NB4 (cell line): ENCODE measurements at regions not wholly inside any gene's neighbourhood (a gene's known extent, or its start where the extent isn't known, plus 50 kb on each side); places are given as distances from the start of the nearest gene placed in this dataset.
"Not testable (repeated sequence)": the region's sequence is repeated elsewhere in the genome, so short reads cannot be mapped to it uniquely, and the experiment has no call there.

Source experiments
- MYC ChIP-seq: IDR thresholded peaks from 2 replicates; pipeline ENCODE4 v1.6.1; 2011; ENCODE audit warnings: low read depth, low read length
- POLR2A ChIP-seq: IDR thresholded peaks from 2 replicates; pipeline ENCODE4 v1.6.1; 2011; ENCODE audit warnings: mild to moderate bottlenecking; ENCODE audit not compliant: insufficient read length; ENCODE audit errors: extremely low read depth
- TF ChIP-seq, protein P1 (sequence below): IDR thresholded peaks from one replicate; pipeline ENCODE4 v1.5.1; 2012; ENCODE audit warnings: low read depth, low read length
- TF ChIP-seq, protein P2 (sequence below): IDR thresholded peaks from 2 replicates; pipeline ENCODE4 v1.6.1; 2011; ENCODE audit warnings: low read depth, low read length

DNA sequence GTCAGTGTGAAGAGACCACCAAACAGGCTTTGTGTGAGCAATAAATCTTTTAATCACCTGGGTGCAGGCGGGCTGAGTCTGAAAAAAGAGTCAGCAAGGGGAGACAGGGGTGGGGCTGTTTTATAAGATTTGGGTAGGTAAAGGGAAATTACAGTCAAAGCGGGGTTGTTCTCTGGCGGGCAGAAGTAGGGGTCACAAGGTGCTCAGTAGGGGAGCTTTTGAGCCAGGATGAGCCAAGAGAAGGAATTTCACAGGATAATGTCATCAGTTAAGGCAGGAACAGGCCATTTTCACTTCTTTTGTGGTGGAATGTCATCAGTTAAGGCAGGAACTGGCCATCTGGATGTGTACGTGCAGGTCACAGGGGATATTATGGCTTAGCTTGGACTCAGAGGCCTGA is 372.6 kb upstream of the MEX3C start:
- TF ChIP-seq POLR2A, MYC: not testable (repeated sequence)
- TF ChIP-seq, protein P1, sequence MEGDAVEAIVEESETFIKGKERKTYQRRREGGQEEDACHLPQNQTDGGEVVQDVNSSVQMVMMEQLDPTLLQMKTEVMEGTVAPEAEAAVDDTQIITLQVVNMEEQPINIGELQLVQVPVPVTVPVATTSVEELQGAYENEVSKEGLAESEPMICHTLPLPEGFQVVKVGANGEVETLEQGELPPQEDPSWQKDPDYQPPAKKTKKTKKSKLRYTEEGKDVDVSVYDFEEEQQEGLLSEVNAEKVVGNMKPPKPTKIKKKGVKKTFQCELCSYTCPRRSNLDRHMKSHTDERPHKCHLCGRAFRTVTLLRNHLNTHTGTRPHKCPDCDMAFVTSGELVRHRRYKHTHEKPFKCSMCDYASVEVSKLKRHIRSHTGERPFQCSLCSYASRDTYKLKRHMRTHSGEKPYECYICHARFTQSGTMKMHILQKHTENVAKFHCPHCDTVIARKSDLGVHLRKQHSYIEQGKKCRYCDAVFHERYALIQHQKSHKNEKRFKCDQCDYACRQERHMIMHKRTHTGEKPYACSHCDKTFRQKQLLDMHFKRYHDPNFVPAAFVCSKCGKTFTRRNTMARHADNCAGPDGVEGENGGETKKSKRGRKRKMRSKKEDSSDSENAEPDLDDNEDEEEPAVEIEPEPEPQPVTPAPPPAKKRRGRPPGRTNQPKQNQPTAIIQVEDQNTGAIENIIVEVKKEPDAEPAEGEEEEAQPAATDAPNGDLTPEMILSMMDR, result not testable (repeated sequence)
- TF ChIP-seq, protein P2, sequence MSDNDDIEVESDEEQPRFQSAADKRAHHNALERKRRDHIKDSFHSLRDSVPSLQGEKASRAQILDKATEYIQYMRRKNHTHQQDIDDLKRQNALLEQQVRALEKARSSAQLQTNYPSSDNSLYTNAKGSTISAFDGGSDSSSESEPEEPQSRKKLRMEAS, result not testable (repeated sequence)
